ENCODE measurements at regions not wholly inside any gene's neighbourhood (a gene's known extent, or its start where the extent isn't known, plus 50 kb on each side); places are given as distances from the start of the nearest gene placed in this dataset.

DNA sequence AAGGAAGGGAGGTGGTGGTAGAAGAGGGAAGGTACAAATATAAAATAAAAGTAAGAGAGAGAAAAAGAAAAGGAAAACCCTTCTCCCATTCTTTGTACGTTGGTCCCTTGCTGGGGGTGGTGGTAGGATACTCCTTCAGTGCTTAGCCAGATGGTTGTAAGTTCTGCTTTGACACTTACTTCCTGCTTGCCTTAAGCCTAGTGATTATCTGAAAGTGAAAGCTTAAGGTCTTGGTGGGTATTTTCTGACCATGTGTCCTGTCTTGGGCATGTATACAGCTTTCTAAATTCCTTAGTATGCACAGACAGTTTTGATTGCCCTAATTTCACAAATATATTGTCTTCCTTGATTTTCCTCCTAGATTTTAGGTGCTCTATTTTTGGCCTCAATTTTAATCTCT is 314.8 kb downstream of the PCDH17 start:
- no peak for TF ChIP-seq CTCF (conservative IDR thresholded peaks at IDR 0.05; ENCODE audit: low read length)
- TF ChIP-seq EZH2phosphoT487 (IDR thresholded peaks at IDR 0.05; ENCODE audit: borderline replicate concordance): no peak
